Mesenchymal stem cell (in vitro differentiated cells and primary cell): ENCODE measurements at regions not wholly inside any gene's neighbourhood (a gene's known extent, or its start where the extent isn't known, plus 50 kb on each side); places are given as distances from the start of the nearest gene placed in this dataset.

Source experiments
- DNase-seq: peaks from one replicate; pipeline ENCODE4 v3.0.0-alpha.2; 2013
- H2AFZ ChIP-seq: one replicate; pipeline ENCODE4 v1.6.1; 2013; ENCODE audit warnings: low read depth, mild to moderate bottlenecking, control low read depth, inconsistent platforms, low read length, moderate library complexity
- H2AK5ac ChIP-seq: 2 replicates; pipeline ENCODE4 v1.6.1; 2013; ENCODE audit warnings: low read length, moderate library complexity, mild to moderate bottlenecking, inconsistent platforms; ENCODE audit not compliant: severe bottlenecking
- H2BK120ac ChIP-seq: one replicate; pipeline ENCODE4 v1.6.1; 2013; ENCODE audit warnings: low read depth, mild to moderate bottlenecking, inconsistent platforms, low read length, moderate library complexity
- H2BK12ac ChIP-seq, 2 experiments: one replicate each; pipeline ENCODE4 v1.6.1; 2013; ENCODE audit warnings: inconsistent platforms in 2 of 2, low read length in 2 of 2, mild to moderate bottlenecking in 2 of 2, moderate library complexity in 2 of 2, control low read depth in 1 of 2
- H2BK15ac ChIP-seq: one replicate; pipeline ENCODE4 v1.6.1; 2013; ENCODE audit warnings: mild to moderate bottlenecking, low read depth, inconsistent platforms; ENCODE audit not compliant: poor library complexity, severe bottlenecking
- H2BK5ac ChIP-seq: 2 replicates; pipeline ENCODE4 v1.6.1; 2013; ENCODE audit warnings: low read depth, mild to moderate bottlenecking, low read length, control low read depth, inconsistent platforms; ENCODE audit not compliant: poor library complexity, severe bottlenecking
- H3K14ac ChIP-seq, 2 experiments: one replicate each; pipeline ENCODE4 v1.6.1; 2013; ENCODE audit warnings: inconsistent platforms in 2 of 2, low read length in 2 of 2, control low read depth in 1 of 2, mild to moderate bottlenecking in 1 of 2, moderate library complexity in 1 of 2
- H3K18ac ChIP-seq, 2 experiments: one replicate each; pipeline ENCODE4 v1.6.1; 2013; ENCODE audit warnings: inconsistent platforms in 2 of 2, low read length in 2 of 2, control low read depth in 1 of 2, low read depth in 1 of 2, mild to moderate bottlenecking in 1 of 2
- H3K23ac ChIP-seq, 2 experiments: one replicate each; pipeline ENCODE4 v1.6.1; 2013; ENCODE audit warnings: inconsistent platforms in 2 of 2, low read length in 2 of 2, mild to moderate bottlenecking in 2 of 2, moderate library complexity in 2 of 2, control low read depth in 1 of 2
- H3K27ac ChIP-seq: 2 replicates; pipeline ENCODE4 v1.5.1; 2013; ENCODE audit warnings: mild to moderate bottlenecking, moderate library complexity, low read length, control low read depth, inconsistent platforms; ENCODE audit not compliant: poor library complexity, severe bottlenecking
- H3K27me3 ChIP-seq, 2 experiments: 2 replicates each; pipeline versions ENCODE4 v1.6.1 to v1.7.0; 2013; ENCODE audit warnings: low read length in 2 of 2, mild to moderate bottlenecking in 2 of 2, moderate library complexity in 2 of 2, control low read depth in 1 of 2, inconsistent platforms in 1 of 2; ENCODE audit not compliant: control insufficient read depth in 1 of 2, insufficient read depth in 1 of 2
- H3K36me3 ChIP-seq, 2 experiments: 2 replicates each; pipeline versions ENCODE4 v1.6.1 to v1.7.0; 2013; ENCODE audit warnings: low read length in 2 of 2, control low read depth in 1 of 2, inconsistent platforms in 1 of 2, low read depth in 1 of 2, mild to moderate bottlenecking in 1 of 2; ENCODE audit not compliant: insufficient read depth in 2 of 2, control insufficient read depth in 1 of 2
- H3K4ac ChIP-seq, 2 experiments: one replicate each; pipeline ENCODE4 v1.6.1; 2013; ENCODE audit warnings: inconsistent platforms in 2 of 2, low read length in 2 of 2, mild to moderate bottlenecking in 2 of 2, moderate library complexity in 2 of 2, control low read depth in 1 of 2, low read depth in 1 of 2
- H3K4me1 ChIP-seq: 2 replicates; pipeline ENCODE4 v1.6.1; 2013; ENCODE audit warnings: low read depth, low read length, control low read depth; ENCODE audit not compliant: control insufficient read depth, insufficient read depth
- H3K4me2 ChIP-seq: 2 replicates; pipeline ENCODE4 v1.6.1; 2013; ENCODE audit warnings: low read length, mild to moderate bottlenecking, inconsistent platforms; ENCODE audit not compliant: poor library complexity, severe bottlenecking
- H3K4me3 ChIP-seq, 2 experiments: 2 replicates each; pipeline versions ENCODE4 v1.5.1 to v1.7.0; 2013; ENCODE audit warnings: low read length in 2 of 2, mild to moderate bottlenecking in 2 of 2, control low read depth in 1 of 2, low read depth in 1 of 2; ENCODE audit not compliant: insufficient read depth in 1 of 2
- H3K79me1 ChIP-seq: replicated peaks from 2 replicates; pipeline ENCODE4 v1.6.1; 2013; ENCODE audit warnings: mild to moderate bottlenecking, control low read depth, low read length, inconsistent platforms; ENCODE audit not compliant: poor library complexity, severe bottlenecking
- H3K9ac ChIP-seq: 2 replicates; pipeline ENCODE4 v1.7.0; 2013; ENCODE audit warnings: mild to moderate bottlenecking, low read length, moderate library complexity
- H3K9me3 ChIP-seq: 2 replicates; pipeline ENCODE4 v1.7.0; 2013; ENCODE audit warnings: mild to moderate bottlenecking, low read length; ENCODE audit not compliant: control insufficient read depth
- H4K8ac ChIP-seq: one replicate; pipeline ENCODE4 v1.6.1; 2013; ENCODE audit warnings: inconsistent platforms, mild to moderate bottlenecking, low read length, moderate library complexity
- H4K91ac ChIP-seq: one replicate; pipeline ENCODE4 v1.6.1; 2013; ENCODE audit warnings: mild to moderate bottlenecking, low read length, inconsistent platforms
- WGBS: methylation state at CpG from one replicate; pipeline ENCODE4 v1.1.7; 2013; ENCODE audit warnings: mixed read lengths; 5-methylcytosine and 5-hydroxymethylcytosine counted together

GRCh38 chr9:90995516-90995915, 193.9 kb downstream of the SYK start:
- WGBS = 98% methylated on average over 1 of the region's 2 CpGs
- no peak overlapping the region for H4K8ac ChIP-seq
- H3K27ac ChIP-seq = no peak overlapping the region
- H2BK120ac ChIP-seq = no peak overlapping the region
- peaks cover 16% of the 10 kb centered on the region for H3K9me3 ChIP-seq
- H3K4me2 ChIP-seq = no peak overlapping the region
- no peaks in the 10 kb centered on the region for H3K79me1 ChIP-seq
- H2AFZ ChIP-seq = no peak overlapping the region
- H3K4me3 ChIP-seq = no peak overlapping the region
- H2BK15ac ChIP-seq = no peak overlapping the region
- H4K91ac ChIP-seq = no peak overlapping the region
- H3K4ac ChIP-seq = no peak overlapping the region
- DNase-seq = no peak
- H3K36me3 ChIP-seq = no peaks in the 10 kb centered on the region
- H3K9ac ChIP-seq = no peak overlapping the region
- H2BK5ac ChIP-seq = no peak overlapping the region
- peak overlapping the region in 1 of 2 experiments; percentile 70 for H3K14ac ChIP-seq
- H3K23ac ChIP-seq = peak overlapping the region in 1 of 2 experiments; percentile 40
- peak overlapping the region in 1 of 2 experiments; percentile 9 for H3K18ac ChIP-seq
- peaks cover 2% of the 10 kb centered on the region for H3K4me1 ChIP-seq
- H3K27me3 ChIP-seq = no peaks in the 10 kb centered on the region
- H2BK12ac ChIP-seq = no peak overlapping the region
- peak overlapping the region; percentile 87 for H2AK5ac ChIP-seq

GRCh38 chr9:90996154-90997065, 194.8 kb downstream of the SYK start:
- no peak overlapping the region for H3K4ac ChIP-seq

GRCh38 chr9:90998573-90998972, 197.0 kb downstream of the SYK start:
- H3K23ac ChIP-seq = no peak overlapping the region
- no peak overlapping the region for H2BK15ac ChIP-seq
- H2BK12ac ChIP-seq = no peak overlapping the region
- peak overlapping the region; percentile 53 for H4K91ac ChIP-seq
- H3K4ac ChIP-seq = no peak overlapping the region
- no peaks in the 10 kb centered on the region for H3K27me3 ChIP-seq
- H3K9ac ChIP-seq = no peak overlapping the region
- H3K4me2 ChIP-seq = no peak overlapping the region
- H2BK120ac ChIP-seq = no peak overlapping the region
- no peak overlapping the region for H2AFZ ChIP-seq
- 86% methylated on average over 6 of the region's 7 CpGs for WGBS
- H3K9me3 ChIP-seq = peaks cover 14% of the 10 kb centered on the region
- H4K8ac ChIP-seq = no peak overlapping the region
- no peaks in the 10 kb centered on the region for H3K36me3 ChIP-seq
- no peak overlapping the region for H3K14ac ChIP-seq
- H3K4me1 ChIP-seq = no peaks in the 10 kb centered on the region
- H2AK5ac ChIP-seq = peak overlapping the region; percentile 68
- H3K18ac ChIP-seq = no peak overlapping the region
- H3K4me3 ChIP-seq = peak overlapping the region in 1 of 2 experiments; percentile 19
- DNase-seq = no peak
- H3K79me1 ChIP-seq = no peaks in the 10 kb centered on the region
- H3K27ac ChIP-seq = no peak overlapping the region
- no peak overlapping the region for H2BK5ac ChIP-seq

More at GRCh38 chr9:90996154-90997065, 194.8 kb downstream of the SYK start:
- Histone ChIP-seq H2BK12ac (no peak overlapping the region), H3K4me1 (peaks cover 2% of the 10 kb centered on the region), H3K4me2 (no peak overlapping the region), H3K36me3 (no peaks in the 10 kb centered on the region), H2BK120ac (no peak overlapping the region), H3K4me3 (no peak overlapping the region), H2BK5ac (no peak overlapping the region), H3K27me3 (no peaks in the 10 kb centered on the region), H4K91ac (no peak overlapping the region), H3K18ac (no peak overlapping the region), H3K27ac (no peak overlapping the region), H2AFZ (no peak overlapping the region), H3K14ac (no peak overlapping the region), H3K23ac (no peak overlapping the region), H2AK5ac (no peak overlapping the region), H2BK15ac (no peak overlapping the region), H3K79me1 (no peaks in the 10 kb centered on the region), H4K8ac (no peak overlapping the region), H3K9me3 (peaks cover 7% of the 10 kb centered on the region), H3K9ac (no peak overlapping the region)
- 86% methylated on average over 5 of the region's 6 CpGs for WGBS
- no peak for DNase-seq

- no peak overlapping the region for H3K27ac ChIP-seq
- no peaks in the 10 kb centered on the region for H3K79me1 ChIP-seq
- no peaks in the 10 kb centered on the region for H3K27me3 ChIP-seq
- no peak overlapping the region for H2AFZ ChIP-seq
- no peak overlapping the region for H2AK5ac ChIP-seq
- peaks cover 9% of the 10 kb centered on the region for H3K9me3 ChIP-seq
- no peak overlapping the region for H3K23ac ChIP-seq
- DNase-seq = no peak
- no peak overlapping the region for H3K14ac ChIP-seq
- H3K4me2 ChIP-seq = no peak overlapping the region
- 96% methylated on average over 16 of the region's 16 CpGs for WGBS
- H3K4ac ChIP-seq = no peak overlapping the region
- H3K36me3 ChIP-seq = no peaks in the 10 kb centered on the region
- no peak overlapping the region for H4K91ac ChIP-seq
- H2BK12ac ChIP-seq = no peak overlapping the region
- H4K8ac ChIP-seq = no peak overlapping the region
- H3K4me3 ChIP-seq = no peak overlapping the region
- H3K4me1 ChIP-seq = no peaks in the 10 kb centered on the region
- H2BK5ac ChIP-seq = no peak overlapping the region
- no peak overlapping the region for H3K9ac ChIP-seq
- H2BK120ac ChIP-seq = no peak overlapping the region
- H2BK15ac ChIP-seq = no peak overlapping the region
- no peak overlapping the region for H3K18ac ChIP-seq
Measured at GRCh38 chr9:90999425-91000397, 198.1 kb downstream of the SYK start.
